ENCODE measurements at regions not wholly inside any gene's neighbourhood (a gene's known extent, or its start where the extent isn't known, plus 50 kb on each side); places are given as distances from the start of the nearest gene placed in this dataset.

DNA sequence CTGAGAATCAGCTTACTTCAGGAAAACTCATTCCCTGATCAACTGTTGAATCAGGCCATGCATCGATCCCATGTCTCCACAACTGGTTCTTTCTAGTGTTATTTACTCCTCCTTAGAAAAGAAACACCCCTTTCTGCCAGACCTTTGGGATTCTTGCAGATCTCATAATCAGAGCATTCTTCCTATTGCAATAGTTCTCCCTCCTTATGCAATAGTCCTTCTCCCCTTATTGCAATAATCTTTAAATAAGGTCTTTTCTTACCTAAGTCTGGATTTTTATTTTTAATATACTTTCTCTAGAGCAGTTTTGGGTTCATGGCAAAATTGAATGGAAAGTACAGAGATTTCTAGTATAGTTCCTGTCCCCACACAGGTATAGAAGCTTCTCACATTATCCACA, 141.9 kb upstream of the SGO1 start:
- no peak overlapping the region for H3K27ac ChIP-seq (ENCODE audit: low read length)
- H3F3A ChIP-seq (ENCODE audit: insufficient read depth, low read length, poor library complexity, severe bottlenecking): no peaks in the 10 kb centered on the region
- no peak overlapping the region for H3K4me3 ChIP-seq (ENCODE audit: low read length)
- H3K36me3 ChIP-seq (ENCODE audit: insufficient read depth, low read length): no peaks in the 10 kb centered on the region
- no peaks in the 10 kb centered on the region for H3K9me3 ChIP-seq (ENCODE audit: low read length)
- H3K9ac ChIP-seq (ENCODE audit: low read length): no peak overlapping the region
- no peaks in the 10 kb centered on the region for H3K27me3 ChIP-seq (ENCODE audit: insufficient read depth, low read depth, low read length)
- no peaks in the 10 kb centered on the region for H3K9me2 ChIP-seq (ENCODE audit: insufficient read depth, low read length)
- TF ChIP-seq TAF1 (IDR thresholded peaks at IDR 0.05; ENCODE audit: low read depth): no peak
- no peaks in the 10 kb centered on the region for H4K20me1 ChIP-seq (ENCODE audit: insufficient read depth)
- H2AFZ ChIP-seq (ENCODE audit: low read depth, low read length): no peak overlapping the region
- no peaks in the 10 kb centered on the region for H3K79me2 ChIP-seq (replicated peaks; ENCODE audit: insufficient read depth, low read length)
- no peak overlapping the region for H3K4me2 ChIP-seq (ENCODE audit: low read length)

DNA sequence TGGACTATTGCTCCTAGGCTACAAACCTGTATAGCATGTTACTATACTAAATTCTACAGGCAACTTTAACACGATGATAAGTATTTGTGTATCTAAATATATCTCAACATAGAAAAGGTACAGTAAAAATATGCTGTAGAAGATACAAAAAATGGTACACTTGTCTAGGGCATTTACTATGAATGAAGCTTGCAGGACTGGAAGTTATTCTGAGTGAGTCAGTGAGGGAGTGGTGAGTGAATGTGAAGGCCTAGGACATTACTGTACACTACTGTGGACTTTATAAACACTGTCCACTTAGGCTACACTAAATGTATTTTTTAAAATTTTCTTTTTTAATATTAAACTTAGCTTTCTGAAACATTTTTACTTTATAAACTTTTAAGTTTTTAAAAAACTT, 140.5 kb upstream of the SGO1 start:
- Histone ChIP-seq H3F3A (ENCODE audit: insufficient read depth, low read length, poor library complexity, severe bottlenecking) (no peaks in the 10 kb centered on the region), H3K4me3 (ENCODE audit: low read length) (no peak overlapping the region), H2AFZ (ENCODE audit: low read depth, low read length) (no peak overlapping the region), H3K36me3 (ENCODE audit: insufficient read depth, low read length) (no peaks in the 10 kb centered on the region), H4K20me1 (ENCODE audit: insufficient read depth) (no peaks in the 10 kb centered on the region), H3K79me2 (replicated peaks; ENCODE audit: insufficient read depth, low read length) (no peaks in the 10 kb centered on the region), H3K4me2 (ENCODE audit: low read length) (no peak overlapping the region), H3K9me3 (ENCODE audit: low read length) (no peaks in the 10 kb centered on the region), H3K27ac (ENCODE audit: low read length) (no peak overlapping the region), H3K27me3 (ENCODE audit: insufficient read depth, low read depth, low read length) (no peaks in the 10 kb centered on the region), H3K9me2 (ENCODE audit: insufficient read depth, low read length) (no peaks in the 10 kb centered on the region), H3K9ac (ENCODE audit: low read length) (no peak overlapping the region)
- TF ChIP-seq MXI1 (conservative IDR thresholded peaks at IDR 0.05; ENCODE audit: poor library complexity, severe bottlenecking) (no peak), TAF1 (IDR thresholded peaks at IDR 0.05; ENCODE audit: low read depth) (no peak), POLR2AphosphoS5 (IDR thresholded peaks at IDR 0.05) (no peak), EZH2 (IDR thresholded peaks at IDR 0.05; ENCODE audit: borderline replicate concordance, insufficient read depth, low read length, poor library complexity, severe bottlenecking) (no peak), EP300 (conservative IDR thresholded peaks at IDR 0.05; ENCODE audit: poor library complexity, severe bottlenecking) (no peak), SMC3 (conservative IDR thresholded peaks at IDR 0.05; ENCODE audit: poor library complexity) (no peak), RAD21 (conservative IDR thresholded peaks at IDR 0.05) (no peak)
- TF ChIP-seq, protein P1, sequence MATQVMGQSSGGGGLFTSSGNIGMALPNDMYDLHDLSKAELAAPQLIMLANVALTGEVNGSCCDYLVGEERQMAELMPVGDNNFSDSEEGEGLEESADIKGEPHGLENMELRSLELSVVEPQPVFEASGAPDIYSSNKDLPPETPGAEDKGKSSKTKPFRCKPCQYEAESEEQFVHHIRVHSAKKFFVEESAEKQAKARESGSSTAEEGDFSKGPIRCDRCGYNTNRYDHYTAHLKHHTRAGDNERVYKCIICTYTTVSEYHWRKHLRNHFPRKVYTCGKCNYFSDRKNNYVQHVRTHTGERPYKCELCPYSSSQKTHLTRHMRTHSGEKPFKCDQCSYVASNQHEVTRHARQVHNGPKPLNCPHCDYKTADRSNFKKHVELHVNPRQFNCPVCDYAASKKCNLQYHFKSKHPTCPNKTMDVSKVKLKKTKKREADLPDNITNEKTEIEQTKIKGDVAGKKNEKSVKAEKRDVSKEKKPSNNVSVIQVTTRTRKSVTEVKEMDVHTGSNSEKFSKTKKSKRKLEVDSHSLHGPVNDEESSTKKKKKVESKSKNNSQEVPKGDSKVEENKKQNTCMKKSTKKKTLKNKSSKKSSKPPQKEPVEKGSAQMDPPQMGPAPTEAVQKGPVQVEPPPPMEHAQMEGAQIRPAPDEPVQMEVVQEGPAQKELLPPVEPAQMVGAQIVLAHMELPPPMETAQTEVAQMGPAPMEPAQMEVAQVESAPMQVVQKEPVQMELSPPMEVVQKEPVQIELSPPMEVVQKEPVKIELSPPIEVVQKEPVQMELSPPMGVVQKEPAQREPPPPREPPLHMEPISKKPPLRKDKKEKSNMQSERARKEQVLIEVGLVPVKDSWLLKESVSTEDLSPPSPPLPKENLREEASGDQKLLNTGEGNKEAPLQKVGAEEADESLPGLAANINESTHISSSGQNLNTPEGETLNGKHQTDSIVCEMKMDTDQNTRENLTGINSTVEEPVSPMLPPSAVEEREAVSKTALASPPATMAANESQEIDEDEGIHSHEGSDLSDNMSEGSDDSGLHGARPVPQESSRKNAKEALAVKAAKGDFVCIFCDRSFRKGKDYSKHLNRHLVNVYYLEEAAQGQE (IDR thresholded peaks at IDR 0.05; ENCODE audit: borderline replicate concordance): no peak
- TF ChIP-seq, protein P2, sequence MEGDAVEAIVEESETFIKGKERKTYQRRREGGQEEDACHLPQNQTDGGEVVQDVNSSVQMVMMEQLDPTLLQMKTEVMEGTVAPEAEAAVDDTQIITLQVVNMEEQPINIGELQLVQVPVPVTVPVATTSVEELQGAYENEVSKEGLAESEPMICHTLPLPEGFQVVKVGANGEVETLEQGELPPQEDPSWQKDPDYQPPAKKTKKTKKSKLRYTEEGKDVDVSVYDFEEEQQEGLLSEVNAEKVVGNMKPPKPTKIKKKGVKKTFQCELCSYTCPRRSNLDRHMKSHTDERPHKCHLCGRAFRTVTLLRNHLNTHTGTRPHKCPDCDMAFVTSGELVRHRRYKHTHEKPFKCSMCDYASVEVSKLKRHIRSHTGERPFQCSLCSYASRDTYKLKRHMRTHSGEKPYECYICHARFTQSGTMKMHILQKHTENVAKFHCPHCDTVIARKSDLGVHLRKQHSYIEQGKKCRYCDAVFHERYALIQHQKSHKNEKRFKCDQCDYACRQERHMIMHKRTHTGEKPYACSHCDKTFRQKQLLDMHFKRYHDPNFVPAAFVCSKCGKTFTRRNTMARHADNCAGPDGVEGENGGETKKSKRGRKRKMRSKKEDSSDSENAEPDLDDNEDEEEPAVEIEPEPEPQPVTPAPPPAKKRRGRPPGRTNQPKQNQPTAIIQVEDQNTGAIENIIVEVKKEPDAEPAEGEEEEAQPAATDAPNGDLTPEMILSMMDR (IDR thresholded peaks at IDR 0.05; ENCODE audit: poor library complexity, severe bottlenecking): no peak

DNA sequence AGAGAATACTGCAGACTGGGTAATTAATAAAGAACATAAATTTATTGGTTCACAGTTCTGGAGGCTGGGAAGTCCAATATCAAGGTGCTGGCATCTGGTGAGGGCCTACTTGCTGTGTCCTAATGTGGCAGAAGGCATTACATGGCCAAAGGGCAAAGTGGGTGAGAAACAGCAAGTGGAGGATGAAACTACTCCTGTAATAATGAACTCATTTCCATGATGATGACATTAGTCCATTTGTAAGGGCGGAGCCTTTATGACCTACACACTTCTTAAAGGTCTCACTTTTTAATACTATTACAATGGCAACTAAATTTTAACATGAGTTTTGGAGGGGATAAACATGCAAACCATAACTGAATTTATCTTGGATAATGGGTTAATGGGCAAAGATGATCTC, 139.6 kb upstream of the SGO1 start:
- Histone ChIP-seq H3F3A (ENCODE audit: insufficient read depth, low read length, poor library complexity, severe bottlenecking) (no peaks in the 10 kb centered on the region), H3K27me3 (ENCODE audit: insufficient read depth, low read depth, low read length) (no peaks in the 10 kb centered on the region), H4K20me1 (ENCODE audit: insufficient read depth) (no peaks in the 10 kb centered on the region), H3K79me2 (replicated peaks; ENCODE audit: insufficient read depth, low read length) (no peaks in the 10 kb centered on the region), H3K9me2 (ENCODE audit: insufficient read depth, low read length) (no peaks in the 10 kb centered on the region), H2AFZ (ENCODE audit: low read depth, low read length) (no peak overlapping the region), H3K9ac (ENCODE audit: low read length) (no peak overlapping the region), H3K36me3 (ENCODE audit: insufficient read depth, low read length) (no peaks in the 10 kb centered on the region), H3K9me3 (ENCODE audit: low read length) (no peaks in the 10 kb centered on the region), H3K4me2 (ENCODE audit: low read length) (no peak overlapping the region), H3K4me3 (ENCODE audit: low read length) (no peak overlapping the region), H3K27ac (ENCODE audit: low read length) (no peak overlapping the region)
- no peak for TF ChIP-seq EP300 (conservative IDR thresholded peaks at IDR 0.05; ENCODE audit: poor library complexity, severe bottlenecking)
- TF ChIP-seq SMC3 (conservative IDR thresholded peaks at IDR 0.05; ENCODE audit: poor library complexity): no peak
- TF ChIP-seq POLR2AphosphoS5 (IDR thresholded peaks at IDR 0.05): no peak
- TF ChIP-seq, protein P1 (IDR thresholded peaks at IDR 0.05; ENCODE audit: borderline replicate concordance): no peak
- no peak for TF ChIP-seq MXI1 (conservative IDR thresholded peaks at IDR 0.05; ENCODE audit: poor library complexity, severe bottlenecking)
- TF ChIP-seq, protein P2 (IDR thresholded peaks at IDR 0.05; ENCODE audit: poor library complexity, severe bottlenecking): no peak
- TF ChIP-seq EZH2 (IDR thresholded peaks at IDR 0.05; ENCODE audit: borderline replicate concordance, insufficient read depth, low read length, poor library complexity, severe bottlenecking): no peak

Data from neural cell (in vitro differentiated cells).